T follicular helper cell (primary cell): ENCODE measurements at regions not wholly inside any gene's neighbourhood (a gene's known extent, or its start where the extent isn't known, plus 50 kb on each side); places are given as distances from the start of the nearest gene placed in this dataset.

Source experiments
- DNase-seq: peaks from one replicate; pipeline ENCODE4 v3.0.0-alpha.2; 2020; ENCODE audit warnings: low read depth

GRCh38 chr12:65556676-65557437, 267.4 kb upstream of the HMGA2 start:
- peak; percentile 18 for DNase-seq

- no peak for DNase-seq
Measured at GRCh38 chr12:65557438-65558181, 266.7 kb upstream of the HMGA2 start.

GRCh38 chr12:65560286-65560685, 264.0 kb upstream of the HMGA2 start:
- DNase-seq: no peak

- DNase-seq: no peak
Measured at GRCh38 chr12:65561798-65562382, 262.4 kb upstream of the HMGA2 start.

- no peak for DNase-seq
Measured at GRCh38 chr12:65565601-65566560, 258.4 kb upstream of the HMGA2 start.

GRCh38 chr12:65566751-65567150, 257.5 kb upstream of the HMGA2 start:
- no peak for DNase-seq

GRCh38 chr12:65567820-65568219, 256.5 kb upstream of the HMGA2 start:
- no peak for DNase-seq

- DNase-seq: no peak
Measured at GRCh38 chr12:65568517-65568916, 255.8 kb upstream of the HMGA2 start.

- DNase-seq: no peak
Measured at GRCh38 chr12:65570451-65571130, 253.7 kb upstream of the HMGA2 start.

GRCh38 chr12:65574867-65575266, 249.4 kb upstream of the HMGA2 start:
- no peak for DNase-seq

- no peak for DNase-seq
Measured at GRCh38 chr12:65584016-65584415, 240.3 kb upstream of the HMGA2 start.

GRCh38 chr12:65585648-65586602, 238.4 kb upstream of the HMGA2 start:
- DNase-seq: no peak

- DNase-seq: no peak
Measured at GRCh38 chr12:65586796-65587195, 237.5 kb upstream of the HMGA2 start.

GRCh38 chr12:65590318-65590717, 234.0 kb upstream of the HMGA2 start:
- DNase-seq: no peak

- DNase-seq: no peak
Measured at GRCh38 chr12:65592416-65592815, 231.9 kb upstream of the HMGA2 start.

GRCh38 chr12:65593239-65593701, 231.0 kb upstream of the HMGA2 start:
- no peak for DNase-seq

GRCh38 chr12:65594409-65594808, 229.9 kb upstream of the HMGA2 start:
- no peak for DNase-seq

GRCh38 chr12:65595016-65595560, 229.2 kb upstream of the HMGA2 start:
- no peak for DNase-seq

- no peak for DNase-seq
Measured at GRCh38 chr12:65596514-65597091, 227.7 kb upstream of the HMGA2 start.
